ENCODE measurements at regions not wholly inside any gene's neighbourhood (a gene's known extent, or its start where the extent isn't known, plus 50 kb on each side); places are given as distances from the start of the nearest gene placed in this dataset.

- no peak for DNase-seq
- Histone ChIP-seq H3K27me3 (ENCODE audit: control insufficient read depth, insufficient read depth, low read length) (no peaks in the 10 kb centered on the region), H3K4me3 (ENCODE audit: low read length in 3 of 3) (no peak overlapping the region), H3K9me3 (ENCODE audit: control insufficient read depth in 2 of 3, insufficient read depth in 1 of 3, low read length in 3 of 3) (no peaks in the 10 kb centered on the region), H3K36me3 (ENCODE audit: control insufficient read depth in 2 of 3, insufficient read depth in 3 of 3, low read length in 3 of 3) (no peaks in the 10 kb centered on the region), H3K9ac (ENCODE audit: low read length in 3 of 3) (no peak overlapping the region), H3K4me1 (ENCODE audit: control insufficient read depth in 2 of 3, insufficient read depth in 2 of 3, low read depth in 1 of 3, low read length in 3 of 3) (no peaks in the 10 kb centered on the region), H3K27ac (ENCODE audit: low read depth in 2 of 2, low read length in 2 of 2) (no peak overlapping the region)
- intact Hi-C loops (cut with DNase I): no loop called here
- FAIRE-seq: no peak
- no peak for TF ChIP-seq CTCF (IDR thresholded peaks at IDR 0.05; ENCODE audit: borderline replicate concordance, extremely low read depth, insufficient read depth)
These were observed 335.2 kb upstream of the MCTP2 start for GRCh38 chr15:93895976-93896770.

DNA sequence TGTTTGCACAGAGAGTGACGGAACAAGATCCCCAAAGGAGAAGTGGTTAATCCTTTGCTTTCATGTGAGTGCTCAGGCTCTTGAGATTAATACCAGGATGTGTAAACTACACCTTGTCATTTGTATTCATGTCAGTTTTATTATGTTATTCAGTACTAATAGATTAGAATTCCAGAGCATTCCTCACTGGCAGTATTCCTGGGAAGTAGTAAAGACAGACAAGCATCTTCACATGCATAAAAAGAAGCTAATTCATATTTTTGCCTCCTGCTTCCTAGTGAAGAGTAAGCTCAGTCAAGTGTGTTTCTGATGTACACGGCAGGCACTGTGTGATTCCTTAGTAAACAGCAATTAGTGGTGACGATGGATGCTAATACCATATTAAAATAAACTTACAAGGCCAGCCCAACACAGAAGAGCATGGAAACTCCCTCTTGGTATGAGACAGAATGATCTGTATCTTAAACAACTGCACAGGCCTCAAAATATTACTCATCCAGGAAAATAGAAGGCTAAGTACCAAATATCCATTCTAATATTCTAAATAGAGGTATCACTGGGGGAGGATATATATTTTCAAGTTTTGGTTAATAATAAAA lies 336.8 kb upstream of the MCTP2 start:
- no peaks in the 10 kb centered on the region for H3K4me1 ChIP-seq (ENCODE audit: control insufficient read depth in 2 of 3, insufficient read depth in 2 of 3, low read depth in 1 of 3, low read length in 3 of 3)
- DNase-seq: no peak
- intact Hi-C loops (cut with DNase I): no loop called here
- no peak for TF ChIP-seq CTCF (IDR thresholded peaks at IDR 0.05; ENCODE audit: borderline replicate concordance, extremely low read depth, insufficient read depth)
- H3K4me3 ChIP-seq (ENCODE audit: low read length in 3 of 3): no peak overlapping the region
- no peaks in the 10 kb centered on the region for H3K36me3 ChIP-seq (ENCODE audit: control insufficient read depth in 2 of 3, insufficient read depth in 3 of 3, low read length in 3 of 3)
- no peaks in the 10 kb centered on the region for H3K9me3 ChIP-seq (ENCODE audit: control insufficient read depth in 2 of 3, insufficient read depth in 1 of 3, low read length in 3 of 3)
- H3K27ac ChIP-seq (ENCODE audit: low read depth in 2 of 2, low read length in 2 of 2): no peak overlapping the region
- FAIRE-seq: no peak
- H3K9ac ChIP-seq (ENCODE audit: low read length in 3 of 3): no peak overlapping the region
- no peaks in the 10 kb centered on the region for H3K27me3 ChIP-seq (ENCODE audit: control insufficient read depth, insufficient read depth, low read length)

DNA sequence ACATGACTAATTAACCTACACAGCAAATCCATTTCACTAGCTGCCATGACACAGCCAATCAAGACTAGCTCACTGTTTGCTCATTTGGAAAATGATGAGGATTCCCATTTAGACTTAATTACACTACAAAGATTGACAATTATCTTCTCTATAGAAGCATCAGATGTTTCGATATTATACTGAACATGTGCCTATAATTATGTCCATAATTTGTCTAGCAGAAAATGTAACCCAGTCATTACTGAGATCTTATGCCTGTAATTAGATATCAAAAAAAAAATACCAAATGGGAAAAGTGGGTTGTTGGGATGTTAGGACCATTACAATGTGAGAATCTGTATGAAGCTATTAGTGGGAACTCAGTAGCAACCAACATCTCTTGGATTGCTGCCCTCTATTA lies 344.2 kb upstream of the MCTP2 start:
- FAIRE-seq: no peak
- Histone ChIP-seq H3K36me3 (ENCODE audit: control insufficient read depth in 2 of 3, insufficient read depth in 3 of 3, low read length in 3 of 3) (no peaks in the 10 kb centered on the region), H3K27me3 (ENCODE audit: control insufficient read depth, insufficient read depth, low read length) (no peaks in the 10 kb centered on the region), H3K9me3 (ENCODE audit: control insufficient read depth in 2 of 3, insufficient read depth in 1 of 3, low read length in 3 of 3) (no peaks in the 10 kb centered on the region), H3K4me3 (ENCODE audit: low read length in 3 of 3) (no peak overlapping the region), H3K9ac (ENCODE audit: low read length in 3 of 3) (no peak overlapping the region), H3K4me1 (ENCODE audit: control insufficient read depth in 2 of 3, insufficient read depth in 2 of 3, low read depth in 1 of 3, low read length in 3 of 3) (no peaks in the 10 kb centered on the region), H3K27ac (ENCODE audit: low read depth in 2 of 2, low read length in 2 of 2) (no peak overlapping the region)
- no peak for DNase-seq
- no peak for TF ChIP-seq CTCF (IDR thresholded peaks at IDR 0.05; ENCODE audit: borderline replicate concordance, extremely low read depth, insufficient read depth)
- intact Hi-C loops (cut with DNase I): no loop called here

Measured in kidney (tissue), 13 donors.